HG03103 (cell line): ENCODE measurements at regions not wholly inside any gene's neighbourhood (a gene's known extent, or its start where the extent isn't known, plus 50 kb on each side); places are given as distances from the start of the nearest gene placed in this dataset.

Experiments used
- ATAC-seq: cut with Tn5 transposase; IDR thresholded peaks from one replicate; pipeline ENCODE4 v1.9.1; 2021; ENCODE audit warnings: low read depth; ENCODE audit not compliant: unreplicated experiment

- no peak for ATAC-seq
These were observed 66.5 kb upstream of the CTBP2 start for GRCh38 chr10:125226823-125227222.

GRCh38 chr10:125226005-125226404, 65.6 kb upstream of the CTBP2 start:
- ATAC-seq = no peak

- ATAC-seq = no peak
These were observed 64.7 kb upstream of the CTBP2 start for GRCh38 chr10:125225051-125225450.

GRCh38 chr10:125222515-125223308, 62.3 kb upstream of the CTBP2 start:
- no peak for ATAC-seq

GRCh38 chr10:125221716-125222115, 61.4 kb upstream of the CTBP2 start:
- no peak for ATAC-seq

GRCh38 chr10:125219776-125220175, 59.4 kb upstream of the CTBP2 start:
- ATAC-seq = no peak

GRCh38 chr10:125218967-125219366, 58.6 kb upstream of the CTBP2 start:
- no peak for ATAC-seq

- ATAC-seq = no peak
These were observed 57.8 kb upstream of the CTBP2 start for GRCh38 chr10:125217990-125218675.

GRCh38 chr10:125216861-125217260, 56.5 kb upstream of the CTBP2 start:
- no peak for ATAC-seq

- ATAC-seq = no peak
These were observed 55.9 kb upstream of the CTBP2 start for GRCh38 chr10:125216309-125216708.

- no peak for ATAC-seq
These were observed 53.9 kb upstream of the CTBP2 start for GRCh38 chr10:125214283-125214570.

- no peak for ATAC-seq
These were observed 53.3 kb upstream of the CTBP2 start for GRCh38 chr10:125213541-125214282.

- ATAC-seq = no peak
These were observed 51.9 kb upstream of the CTBP2 start for GRCh38 chr10:125212150-125212809.
